Ascending aorta (tissue), 2 donors: ENCODE measurements at regions not wholly inside any gene's neighbourhood (a gene's known extent, or its start where the extent isn't known, plus 50 kb on each side); places are given as distances from the start of the nearest gene placed in this dataset.

ENCODE experiments used
- DNase-seq, 2 donors: peaks; one replicate each; pipeline ENCODE4 v3.0.0-alpha.2; 2019; ENCODE audit warnings: low spot score in 2 of 2
- H3K27ac ChIP-seq, 2 donors: fragments of 200-600 bp; sonication (generic); one replicate each; pipeline ENCODE4 v1.5.1; 2016 to 2017; ENCODE audit warnings: mild to moderate bottlenecking in 1 of 2
- H3K27me3 ChIP-seq: fragments of 200-600 bp; sonication (generic); one replicate; pipeline ENCODE4 v1.5.1; 2017
- H3K36me3 ChIP-seq, 2 donors: fragments of 200-600 bp; sonication (generic); one replicate each; pipeline ENCODE4 v1.5.1; 2016
- H3K4me1 ChIP-seq, 2 donors: fragments of 200-600 bp; sonication (generic); one replicate each; pipeline ENCODE4 v1.5.1; 2016 to 2017; ENCODE audit warnings: mild to moderate bottlenecking in 1 of 2
- H3K4me3 ChIP-seq, 2 donors: fragments of 200-600 bp; sonication (generic); one replicate each; pipeline ENCODE4 v1.5.1; 2016 to 2017; ENCODE audit warnings: mild to moderate bottlenecking in 1 of 2
- H3K9me3 ChIP-seq, 2 donors: fragments of 200-600 bp; sonication (generic); one replicate each; pipeline ENCODE4 v1.5.1; 2016
- CTCF ChIP-seq, 3 experiments: fragments of 200-600 bp in 2 of 3; fragments of 450-650 bp in 1 of 3; sonication (generic) in 2 of 3; IDR thresholded peaks; one replicate each; pipeline ENCODE4 v1.5.1; 2016 to 2019; ENCODE audit warnings: antibody characterized with exemption in 3 of 3, mild to moderate bottlenecking in 1 of 3, moderate library complexity in 1 of 3
- intact Hi-C: fragments of 100-400 bp; cut with DNase I; formaldehyde crosslinking; loops from one replicate; pipeline ENCODE4 v1.15.1; 2023

GRCh38 chr7:19834566-19834965, 61.1 kb upstream of the TMEM196 start:
- DNase-seq: no peak
- Histone ChIP-seq H3K9me3 (no peaks in the 10 kb centered on the region), H3K4me3 (no peak overlapping the region), H3K36me3 (no peaks in the 10 kb centered on the region), H3K27ac (no peak overlapping the region), H3K27me3 (no peaks in the 10 kb centered on the region), H3K4me1 (no peaks in the 10 kb centered on the region)
- intact Hi-C loops: no loop called here
- TF ChIP-seq CTCF (IDR thresholded peaks at IDR 0.05): no peak

GRCh38 chr7:19830604-19831003, 57.2 kb upstream of the TMEM196 start:
- no peak for TF ChIP-seq CTCF (IDR thresholded peaks at IDR 0.05)
- H3K9me3 ChIP-seq: no peaks in the 10 kb centered on the region
- no peak overlapping the region for H3K27ac ChIP-seq
- intact Hi-C loops: no loop called here
- H3K27me3 ChIP-seq: no peaks in the 10 kb centered on the region
- H3K4me3 ChIP-seq: no peak overlapping the region
- H3K36me3 ChIP-seq: no peaks in the 10 kb centered on the region
- no peak for DNase-seq
- H3K4me1 ChIP-seq: no peaks in the 10 kb centered on the region
